ENCODE measurements at regions not wholly inside any gene's neighbourhood (a gene's known extent, or its start where the extent isn't known, plus 50 kb on each side); places are given as distances from the start of the nearest gene placed in this dataset.

- H2AK5ac ChIP-seq (ENCODE audit: low read depth, low read length), result no peak overlapping the region
- H4K91ac ChIP-seq (ENCODE audit: insufficient read depth, low read depth, low read length), result no peak overlapping the region
- no peak overlapping the region for H3K23ac ChIP-seq (ENCODE audit: low read depth, low read length)
- no peak overlapping the region for H2AK9ac ChIP-seq (replicated peaks; ENCODE audit: low read depth, low read length, poor library complexity)
- H4K5ac ChIP-seq (ENCODE audit: low read depth, low read length), result no peak overlapping the region
- H3K4me1 ChIP-seq (ENCODE audit: control insufficient read depth, insufficient read depth, low read length), result no peaks in the 10 kb centered on the region
- H3K4me3 ChIP-seq (ENCODE audit: insufficient read depth, low read depth, low read length), result no peak overlapping the region
- no peak overlapping the region for H2BK15ac ChIP-seq (ENCODE audit: low read depth, low read length)
- ChIA-PET CTCF (no interaction called here), POLR2A (ENCODE audit: unreplicated experiment) (no interaction called here)
- H3K36me3 ChIP-seq (ENCODE audit: control insufficient read depth, insufficient read depth, low read length), result no peaks in the 10 kb centered on the region
- H3K9me3 ChIP-seq (ENCODE audit: control insufficient read depth, insufficient read depth, low read length), result peaks cover 3% of the 10 kb centered on the region; the same call in 1 of the 2 replicates
- no peak overlapping the region for H2AFZ ChIP-seq (replicated peaks; ENCODE audit: low read length, poor library complexity)
- ATAC-seq (ENCODE audit: low read depth) (no peak), DNase-seq (no peak)
- dilution Hi-C loops (cut with HindIII; ENCODE audit: low sequenced_read_pairs, unreplicated experiment), result no loop called here
- H4K8ac ChIP-seq (ENCODE audit: low read depth in 2 of 2, low read length in 2 of 2), result no peak overlapping the region
- in situ Hi-C loops (cut with MboI; ENCODE audit: low sequenced_read_pairs), result no loop called here
- no peaks in the 10 kb centered on the region for H3K27me3 ChIP-seq (ENCODE audit: control insufficient read depth, insufficient read depth, low read length)
- no peaks in the 10 kb centered on the region for H3K9me1 ChIP-seq (ENCODE audit: insufficient read depth, low read length)
- no peak for TF ChIP-seq FOS (IDR thresholded peaks at IDR 0.05; ENCODE audit: low read depth, low read length)
- TF ChIP-seq NFE2L2 (IDR thresholded peaks at IDR 0.05; ENCODE audit: low read depth, low read length), result no peak
- TF ChIP-seq BHLHE40 (IDR thresholded peaks at IDR 0.05; ENCODE audit: low read depth, low read length), result no peak
- TF ChIP-seq MAZ (IDR thresholded peaks at IDR 0.05; ENCODE audit: borderline replicate concordance, low read depth, low read length), result no peak
- TF ChIP-seq CTCF (conservative IDR thresholded peaks at IDR 0.05; ENCODE audit: low read depth, low read length), result no peak
- TF ChIP-seq SMC3 (IDR thresholded peaks at IDR 0.05; ENCODE audit: low read depth, low read length), result no peak
- no peak for TF ChIP-seq MXI1 (IDR thresholded peaks at IDR 0.05; ENCODE audit: borderline replicate concordance, low read depth, low read length)
- TF ChIP-seq RCOR1 (IDR thresholded peaks at IDR 0.05; ENCODE audit: insufficient replicate concordance, low read length), result no peak
- no peak for TF ChIP-seq USF2 (IDR thresholded peaks at IDR 0.05; ENCODE audit: low read depth, low read length)
- TF ChIP-seq RAD21 (IDR thresholded peaks at IDR 0.05; ENCODE audit: low read length), result no peak
- no peak for TF ChIP-seq MAFK (IDR thresholded peaks at IDR 0.05; ENCODE audit: low read depth, low read length)
- TF ChIP-seq POLR2A (IDR thresholded peaks at IDR 0.05; ENCODE audit: low read depth, low read length), result no peak
- H3K14ac ChIP-seq (replicated peaks; ENCODE audit: low read depth, low read length), result no peak overlapping the region
- H3K9ac ChIP-seq (ENCODE audit: low read depth, low read length), result no peak overlapping the region
- no peak overlapping the region for H3K4ac ChIP-seq (ENCODE audit: low read depth, low read length)
- H3K79me1 ChIP-seq (ENCODE audit: low read depth in 1 of 2, low read length in 2 of 2), result no peaks in the 10 kb centered on the region
- no peak overlapping the region for H3K56ac ChIP-seq (ENCODE audit: extremely low read depth, insufficient read depth, low read length)
- H3K4me2 ChIP-seq (ENCODE audit: low read depth, low read length), result no peak overlapping the region
- H3K27ac ChIP-seq (ENCODE audit: insufficient read depth, low read length), result no peak overlapping the region
- no peak overlapping the region for H2BK20ac ChIP-seq (ENCODE audit: low read depth, low read length)
- intact Hi-C loops (cut with micrococcal nuclease), result no loop called here
- H3K18ac ChIP-seq (ENCODE audit: low read depth, low read length), result no peak overlapping the region
- no TSS peak for BruUV-seq (replicated peaks)
- no peak overlapping the region for H2BK120ac ChIP-seq (ENCODE audit: low read depth, low read length)
- H4K20me1 ChIP-seq (ENCODE audit: insufficient read depth, low read length), result no peaks in the 10 kb centered on the region
- no peak overlapping the region for H2BK5ac ChIP-seq (ENCODE audit: low read depth, low read length, poor library complexity, severe bottlenecking)
Observed at GRCh38 chr18:27728659-27729058, 448.3 kb downstream of the CDH2 start.
